OCI-LY7 (cell line): ENCODE measurements at regions not wholly inside any gene's neighbourhood (a gene's known extent, or its start where the extent isn't known, plus 50 kb on each side); places are given as distances from the start of the nearest gene placed in this dataset.

Source experiments
- CTCF ChIP-seq: fragments of 200-600 bp; sonication (generic); conservative IDR thresholded peaks from 2 replicates; pipeline ENCODE4 v1.5.1; 2014; ENCODE audit warnings: mild to moderate bottlenecking, antibody characterized with exemption, low read length, moderate library complexity, mixed read lengths
- EZH2phosphoT487 ChIP-seq: fragments of 200-600 bp; sonication (generic); IDR thresholded peaks from 2 replicates; pipeline ENCODE4 v1.6.1; 2018; ENCODE audit warnings: low read depth, borderline replicate concordance, mild to moderate bottlenecking, mixed run types, antibody characterized with exemption, low read length, moderate library complexity, mixed read lengths

GRCh38 chr16:60274431-60275019 is 1540.4 kb upstream of the GOT2 start:
- TF ChIP-seq CTCF (no peak), EZH2phosphoT487 (no peak)
